GM23248 (cell line): ENCODE measurements at regions not wholly inside any gene's neighbourhood (a gene's known extent, or its start where the extent isn't known, plus 50 kb on each side); places are given as distances from the start of the nearest gene placed in this dataset.

Source experiments
- DNase-seq: peaks from one replicate; pipeline ENCODE4 v3.0.0-alpha.2; 2015
- H2AFZ ChIP-seq: fragments of 200-600 bp; sonication (generic); 2 replicates; pipeline ENCODE4 v1.6.1; 2016; ENCODE audit warnings: antibody characterized with exemption
- H3F3A ChIP-seq: fragments of 200-600 bp; sonication (generic); 2 replicates; pipeline ENCODE4 v1.6.1; 2016; ENCODE audit warnings: mild to moderate bottlenecking, antibody characterized with exemption, mixed run types; ENCODE audit not compliant: insufficient read depth
- H3K27ac ChIP-seq: fragments of 200-600 bp; sonication (generic); 2 replicates; pipeline ENCODE4 v1.5.1; 2016; ENCODE audit warnings: mild to moderate bottlenecking
- H3K27me3 ChIP-seq: fragments of 200-600 bp; sonication (generic); replicated peaks from 2 replicates; pipeline ENCODE4 v1.6.1; 2016; ENCODE audit warnings: mild to moderate bottlenecking; ENCODE audit not compliant: insufficient read depth
- H3K36me3 ChIP-seq: fragments of 200-600 bp; sonication (generic); 2 replicates; pipeline ENCODE4 v1.6.1; 2016; ENCODE audit warnings: low read depth, mild to moderate bottlenecking
- H3K4me1 ChIP-seq: fragments of 200-600 bp; sonication (generic); 2 replicates; pipeline ENCODE4 v1.6.1; 2016; ENCODE audit warnings: mild to moderate bottlenecking; ENCODE audit not compliant: insufficient read depth
- H3K4me2 ChIP-seq: fragments of 200-600 bp; sonication (generic); one replicate; pipeline ENCODE4 v1.6.1; 2016; ENCODE audit warnings: mild to moderate bottlenecking; ENCODE audit not compliant: unreplicated experiment
- H3K4me3 ChIP-seq: fragments of 200-600 bp; sonication (generic); 2 replicates; pipeline ENCODE4 v1.5.1; 2016; ENCODE audit warnings: mild to moderate bottlenecking
- H3K79me2 ChIP-seq: fragments of 200-600 bp; sonication (generic); 2 replicates; pipeline ENCODE4 v1.6.1; 2016; ENCODE audit warnings: mild to moderate bottlenecking; ENCODE audit not compliant: insufficient read depth
- H3K9ac ChIP-seq: fragments of 200-600 bp; sonication (generic); 2 replicates; pipeline ENCODE4 v1.6.1; 2016; ENCODE audit warnings: mild to moderate bottlenecking
- H3K9me2 ChIP-seq: fragments of 200-600 bp; sonication (generic); 2 replicates; pipeline ENCODE4 v1.6.1; 2016; ENCODE audit warnings: mixed run types, mild to moderate bottlenecking, moderate library complexity; ENCODE audit not compliant: insufficient read depth
- H3K9me3 ChIP-seq: fragments of 200-600 bp; sonication (generic); one replicate; pipeline ENCODE4 v1.6.1; 2017; ENCODE audit warnings: low read depth
- H4K20me1 ChIP-seq: fragments of 200-600 bp; sonication (generic); 2 replicates; pipeline ENCODE4 v1.6.0; 2016; ENCODE audit not compliant: insufficient read depth
- EZH2 ChIP-seq: fragments of 200-600 bp; sonication (generic); IDR thresholded peaks from 2 replicates; pipeline ENCODE4 v1.6.1; 2018; ENCODE audit warnings: antibody characterized with exemption, mild to moderate bottlenecking; ENCODE audit not compliant: insufficient read depth, poor library complexity, severe bottlenecking
- EZH2phosphoT487 ChIP-seq: fragments of 200-600 bp; sonication (generic); IDR thresholded peaks from 2 replicates; pipeline ENCODE4 v1.6.1; 2018; ENCODE audit warnings: antibody characterized with exemption, moderate library complexity, mild to moderate bottlenecking, low read depth; ENCODE audit not compliant: insufficient read depth
- WGBS, 2 experiments: methylation state at CpG; one replicate each; pipeline ENCODE4 v1.1.6; 2015 to 2017; ENCODE audit warnings: low lambda C conversion rate in 2 of 2, low coverage in 1 of 2; ENCODE audit errors: missing lambda C conversion rate in 2 of 2; 5-methylcytosine and 5-hydroxymethylcytosine counted together
- in situ Hi-C: fragments of 300-500 bp; cut with MboI; formaldehyde crosslinking; loops from 2 replicates; pipeline ENCODE4 v1.15.0; 2020

DNA sequence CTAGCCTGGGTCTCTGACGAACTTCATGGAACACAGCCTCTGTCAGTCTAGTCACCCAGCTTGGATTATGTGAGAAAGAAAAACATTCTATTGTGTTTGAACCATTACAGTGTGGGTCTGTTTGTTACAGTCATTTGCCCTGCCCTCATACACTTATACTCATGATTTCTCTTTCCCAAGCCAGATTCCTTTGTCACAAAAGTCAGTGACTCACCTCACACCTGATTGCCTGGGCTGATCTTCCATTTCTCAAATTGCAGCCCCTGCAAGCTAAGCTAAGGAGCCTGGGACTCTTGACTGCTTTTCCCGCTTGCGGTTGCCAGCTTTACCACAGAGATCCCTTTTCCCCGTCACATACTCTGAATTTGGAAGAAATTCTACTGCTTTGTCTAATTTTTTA lies 395.9 kb downstream of the SAMD5 start:
- WGBS, 2 experiments, result 22 to 27% methylated on average over 4 of the region's 4 CpGs
- TF ChIP-seq EZH2, result no peak
- no peak for TF ChIP-seq EZH2phosphoT487
- Histone ChIP-seq H3K4me3 (no peak overlapping the region), H3F3A (no peaks in the 10 kb centered on the region), H3K36me3 (no peaks in the 10 kb centered on the region), H3K9me3 (no peaks in the 10 kb centered on the region), H3K79me2 (no peaks in the 10 kb centered on the region), H3K4me1 (no peaks in the 10 kb centered on the region), H4K20me1 (no peaks in the 10 kb centered on the region), H3K27me3 (no peaks in the 10 kb centered on the region), H2AFZ (no peak overlapping the region), H3K9me2 (no peaks in the 10 kb centered on the region), H3K4me2 (no peak overlapping the region), H3K27ac (no peak overlapping the region), H3K9ac (no peak overlapping the region)
- in situ Hi-C loops, result no loop called here
- no peak for DNase-seq

DNA sequence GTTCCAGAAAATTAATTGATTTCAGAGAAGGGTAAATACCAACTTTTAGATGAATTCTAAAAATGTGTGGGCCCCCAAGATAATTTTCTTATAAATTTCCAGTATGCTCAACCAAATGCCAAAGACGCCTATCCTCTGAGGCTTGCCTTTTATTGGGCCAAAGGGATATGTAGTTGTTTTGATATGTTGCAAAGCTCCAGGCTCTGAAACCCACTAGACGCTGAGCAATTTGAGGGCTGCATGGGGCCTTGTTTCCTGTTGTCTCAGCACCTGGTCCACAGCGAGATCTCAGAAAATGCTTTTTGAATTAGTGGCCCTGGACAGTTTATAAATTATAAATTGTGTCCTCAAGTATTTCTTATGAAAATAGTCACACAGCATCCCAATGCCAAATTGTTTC lies 397.2 kb downstream of the SAMD5 start:
- no peaks in the 10 kb centered on the region for H4K20me1 ChIP-seq
- H3F3A ChIP-seq, result no peaks in the 10 kb centered on the region
- DNase-seq, result no peak
- H3K9me2 ChIP-seq, result no peaks in the 10 kb centered on the region
- no peaks in the 10 kb centered on the region for H3K79me2 ChIP-seq
- no peak overlapping the region for H3K4me3 ChIP-seq
- H2AFZ ChIP-seq, result no peak overlapping the region
- H3K27me3 ChIP-seq, result no peaks in the 10 kb centered on the region
- H3K4me1 ChIP-seq, result no peaks in the 10 kb centered on the region
- in situ Hi-C loops, result no loop called here
- no peaks in the 10 kb centered on the region for H3K9me3 ChIP-seq
- H3K9ac ChIP-seq, result no peak overlapping the region
- H3K27ac ChIP-seq, result no peak overlapping the region
- H3K4me2 ChIP-seq, result no peak overlapping the region
- no peak for TF ChIP-seq EZH2
- TF ChIP-seq EZH2phosphoT487, result no peak
- 18 to 20% methylated on average over 3 of the region's 3 CpGs for WGBS, 2 experiments
- H3K36me3 ChIP-seq, result no peaks in the 10 kb centered on the region

DNA sequence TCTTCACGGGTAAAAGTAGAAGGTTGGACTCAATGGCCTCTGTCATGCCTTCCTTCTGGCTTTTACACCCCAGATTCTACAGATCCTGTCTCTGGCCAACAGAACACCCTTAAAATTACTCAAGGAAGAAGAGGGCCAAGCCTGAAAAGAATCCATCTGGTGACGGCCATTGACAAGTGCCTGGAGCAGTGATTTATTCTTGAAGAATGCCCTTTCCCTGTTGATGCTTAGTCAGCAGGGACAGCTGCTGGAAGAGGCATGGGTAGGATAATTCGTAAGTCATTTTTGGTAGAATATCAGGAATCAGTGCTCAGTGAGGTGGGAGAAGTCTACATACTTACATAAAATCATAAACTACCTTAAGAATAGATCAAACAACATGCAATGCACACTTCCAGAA lies 397.9 kb downstream of the SAMD5 start:
- in situ Hi-C loops, result no loop called here
- Histone ChIP-seq H3K27me3 (no peaks in the 10 kb centered on the region), H3K79me2 (no peaks in the 10 kb centered on the region), H3F3A (no peaks in the 10 kb centered on the region), H3K36me3 (no peaks in the 10 kb centered on the region), H3K9me2 (no peaks in the 10 kb centered on the region), H3K27ac (no peak overlapping the region), H3K9me3 (no peaks in the 10 kb centered on the region), H3K9ac (no peak overlapping the region), H3K4me2 (no peak overlapping the region), H3K4me1 (no peaks in the 10 kb centered on the region), H2AFZ (no peak overlapping the region), H4K20me1 (no peaks in the 10 kb centered on the region), H3K4me3 (no peak overlapping the region)
- DNase-seq, result no peak
- TF ChIP-seq EZH2 (no peak), EZH2phosphoT487 (no peak)
- WGBS, 2 experiments, result 21 to 23% methylated on average over 3 of the region's 3 CpGs

DNA sequence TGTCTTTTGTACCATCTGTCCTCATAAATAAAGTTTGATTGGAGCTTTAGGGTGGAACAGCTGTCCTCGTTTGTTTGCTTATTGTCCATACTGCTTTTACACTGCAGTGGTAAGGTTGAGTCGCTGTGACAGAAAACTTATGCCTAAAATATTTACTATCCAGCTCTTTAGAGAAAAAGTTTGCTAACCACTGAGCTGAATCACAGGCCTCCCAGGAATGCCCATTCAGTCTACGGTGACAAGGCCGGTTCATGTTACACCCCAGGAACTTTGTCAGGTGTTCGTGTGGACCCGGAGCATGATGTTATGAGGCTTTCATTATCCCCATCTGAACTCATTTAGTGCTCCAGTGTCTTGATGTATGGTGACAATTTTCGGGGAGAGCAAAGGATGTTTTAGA lies 401.1 kb downstream of the SAMD5 start:
- H3K4me2 ChIP-seq, result no peak overlapping the region
- 44 to 50% methylated on average over 7 of the region's 7 CpGs for WGBS, 2 experiments
- H3K9me3 ChIP-seq, result no peaks in the 10 kb centered on the region
- H2AFZ ChIP-seq, result no peak overlapping the region
- in situ Hi-C loops, result no loop called here
- H3K79me2 ChIP-seq, result no peaks in the 10 kb centered on the region
- no peaks in the 10 kb centered on the region for H3K36me3 ChIP-seq
- H3K9ac ChIP-seq, result no peak overlapping the region
- no peak for DNase-seq
- H3K27me3 ChIP-seq, result no peaks in the 10 kb centered on the region
- no peaks in the 10 kb centered on the region for H3F3A ChIP-seq
- H4K20me1 ChIP-seq, result no peaks in the 10 kb centered on the region
- H3K9me2 ChIP-seq, result no peaks in the 10 kb centered on the region
- no peaks in the 10 kb centered on the region for H3K4me1 ChIP-seq
- no peak for TF ChIP-seq EZH2
- TF ChIP-seq EZH2phosphoT487, result no peak
- no peak overlapping the region for H3K4me3 ChIP-seq
- no peak overlapping the region for H3K27ac ChIP-seq

DNA sequence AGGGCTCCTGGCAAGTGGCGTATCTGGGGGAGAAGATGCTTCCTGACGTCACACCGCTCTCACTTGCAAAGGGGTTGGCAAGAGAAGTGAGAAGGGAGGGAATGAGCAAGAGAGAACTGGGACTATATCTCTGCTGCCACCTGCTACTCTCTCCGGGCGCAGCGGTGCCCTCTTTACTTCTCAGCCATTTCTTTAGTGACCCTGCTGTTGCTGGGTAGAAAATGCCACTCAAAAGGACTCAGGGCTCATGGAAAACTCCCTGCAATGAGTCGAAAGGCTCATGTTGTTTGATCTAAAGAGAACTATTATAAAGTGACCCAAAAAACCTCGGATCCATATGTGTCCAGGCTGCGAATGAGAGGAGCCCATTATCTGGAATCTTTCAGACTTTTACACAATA lies 401.8 kb downstream of the SAMD5 start:
- Histone ChIP-seq H4K20me1 (no peaks in the 10 kb centered on the region), H3K4me2 (no peak overlapping the region), H3K4me3 (no peak overlapping the region), H2AFZ (no peak overlapping the region), H3K79me2 (no peaks in the 10 kb centered on the region), H3K4me1 (no peaks in the 10 kb centered on the region), H3K27ac (no peak overlapping the region), H3K9me3 (no peaks in the 10 kb centered on the region), H3K9me2 (no peaks in the 10 kb centered on the region), H3K36me3 (no peaks in the 10 kb centered on the region), H3K27me3 (no peaks in the 10 kb centered on the region), H3K9ac (no peak overlapping the region), H3F3A (no peaks in the 10 kb centered on the region)
- in situ Hi-C loops, result no loop called here
- no peak for TF ChIP-seq EZH2
- TF ChIP-seq EZH2phosphoT487, result no peak
- no peak for DNase-seq
- WGBS, 2 experiments, result 21 to 22% methylated on average over 9 of the region's 9 CpGs
